Kidney (tissue), 13 donors: ENCODE measurements at regions not wholly inside any gene's neighbourhood (a gene's known extent, or its start where the extent isn't known, plus 50 kb on each side); places are given as distances from the start of the nearest gene placed in this dataset.

ENCODE experiments used
- DNase-seq, 5 donors: peaks; one replicate each; pipeline ENCODE4 v3.0.0-alpha.2; 2013 to 2020
- FAIRE-seq: peaks from 2 replicates; lab custom pipeline; 2012; peaks lifted over from hg19 to GRCh38; lab: Jason Lieb, UNC
- H3K27ac ChIP-seq, 2 donors: one replicate each; pipeline ENCODE4 v1.7.0; 2013; ENCODE audit warnings: low read depth in 2 of 2, low read length in 2 of 2, inconsistent platforms in 1 of 2
- H3K27me3 ChIP-seq: one replicate; pipeline ENCODE4 v1.7.1; 2013; ENCODE audit warnings: low read length, inconsistent platforms; ENCODE audit not compliant: control insufficient read depth, insufficient read depth
- H3K36me3 ChIP-seq, 3 donors: one replicate each; pipeline versions ENCODE4 v1.7.0 to v1.7.1; 2013; ENCODE audit warnings: low read length in 3 of 3, control low read depth in 1 of 3, inconsistent platforms in 1 of 3; ENCODE audit not compliant: insufficient read depth in 3 of 3, control insufficient read depth in 2 of 3
- H3K4me1 ChIP-seq, 3 donors: one replicate each; pipeline versions ENCODE4 v1.7.0 to v1.7.1; 2013; ENCODE audit warnings: low read length in 3 of 3, inconsistent platforms in 1 of 3, low read depth in 1 of 3; ENCODE audit not compliant: control insufficient read depth in 2 of 3, insufficient read depth in 2 of 3
- H3K4me3 ChIP-seq, 3 donors: one replicate each; pipeline versions ENCODE4 v1.7.0 to v1.8.1; 2013; ENCODE audit warnings: low read length in 3 of 3, control low read depth in 1 of 3, inconsistent platforms in 1 of 3
- H3K9ac ChIP-seq, 3 donors: one replicate each; pipeline versions ENCODE4 v1.7.0 to v1.7.1; 2013; ENCODE audit warnings: low read length in 3 of 3, control low read depth in 1 of 3, inconsistent platforms in 1 of 3
- H3K9me3 ChIP-seq, 3 donors: one replicate each; pipeline versions ENCODE4 v1.7.0 to v1.7.1; 2013; ENCODE audit warnings: low read length in 3 of 3, control low read depth in 1 of 3, inconsistent platforms in 1 of 3; ENCODE audit not compliant: control insufficient read depth in 2 of 3, insufficient read depth in 1 of 3
- CTCF ChIP-seq: IDR thresholded peaks from 3 replicates; pipeline ENCODE4 v1.5.1; 2012; ENCODE audit warnings: mild to moderate bottlenecking, moderate library complexity, borderline replicate concordance; ENCODE audit not compliant: insufficient read depth; ENCODE audit errors: extremely low read depth
- intact Hi-C: fragments of 100-400 bp; cut with DNase I; formaldehyde crosslinking; loops from one replicate; pipeline ENCODE4 v1.11.1; 2022
- donor health status: control.
- donor health status: control.
- donor health status: control.
- donor health status: control.
- donor health status: control.
- donor health status: DM: yes; HTN: yes; CAD: no.
- donor health status: Normal renal cell carcinoma (clear cell type).

DNA sequence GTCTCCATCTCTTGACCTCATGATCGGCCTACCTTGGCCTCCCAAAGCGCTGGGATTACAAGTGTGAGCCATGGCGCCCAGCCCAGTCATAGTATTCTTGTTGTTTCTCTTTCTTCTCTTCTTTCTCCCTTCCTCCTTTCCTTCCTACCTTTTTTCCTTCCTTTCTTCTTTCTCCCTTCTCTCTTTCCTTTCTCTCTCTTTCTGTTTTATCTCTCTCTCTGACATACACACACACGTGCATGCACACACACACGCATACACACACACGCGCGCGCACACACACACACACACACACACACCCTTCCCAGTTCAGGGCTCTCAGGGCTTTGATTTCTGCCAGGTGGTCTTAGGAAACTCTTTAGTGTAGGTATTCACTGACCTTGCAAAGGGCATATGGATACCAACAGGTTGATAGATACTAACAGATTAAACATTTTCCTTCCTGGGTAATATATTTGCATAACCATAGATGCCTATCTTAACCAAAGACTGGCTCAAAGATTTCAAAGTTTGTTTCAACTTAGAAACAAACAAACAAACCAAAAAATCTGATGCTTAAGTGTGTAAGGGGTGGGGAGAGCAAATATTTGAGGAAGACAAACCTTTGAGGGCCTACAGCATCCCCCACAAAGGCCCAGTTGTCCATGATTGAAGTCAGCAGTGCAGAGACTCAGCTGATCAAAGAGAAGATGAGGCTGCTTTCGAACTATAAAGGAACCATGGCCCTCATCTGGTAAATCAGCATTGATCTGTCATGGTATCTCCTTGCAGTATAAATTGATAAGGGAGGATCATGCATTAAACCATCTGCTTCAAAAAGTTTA, 288.2 kb upstream of the SEMA6A start:
- DNase-seq (no peak), FAIRE-seq (no peak)
- intact Hi-C loops, result no loop called here

DNA sequence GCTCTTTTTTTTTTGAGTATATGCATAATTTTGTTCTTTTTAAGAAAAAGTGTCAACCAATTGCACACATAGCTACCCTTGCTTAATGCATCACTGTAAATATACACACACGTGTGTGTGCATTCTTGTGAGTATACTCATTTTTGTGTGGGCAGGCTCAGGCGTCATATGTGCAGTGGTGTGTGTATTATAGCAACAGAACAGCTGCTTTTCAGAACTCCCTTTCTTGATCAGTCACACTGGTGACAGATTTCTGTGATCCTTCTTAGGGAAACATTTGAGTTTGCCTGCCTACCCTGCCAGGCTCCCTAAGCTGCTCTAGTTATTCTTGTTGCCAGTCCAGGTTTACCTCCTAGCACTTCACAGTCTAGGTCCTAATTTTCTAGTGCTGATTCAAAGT, 287.0 kb upstream of the SEMA6A start:
- Histone ChIP-seq H3K9ac (no peak overlapping the region), H3K4me3 (no peak overlapping the region), H3K9me3 (no peaks in the 10 kb centered on the region), H3K4me1 (no peaks in the 10 kb centered on the region), H3K27ac (no peak overlapping the region), H3K27me3 (no peaks in the 10 kb centered on the region), H3K36me3 (no peaks in the 10 kb centered on the region)
- FAIRE-seq, result no peak
- DNase-seq, result no peak
- intact Hi-C loops, result no loop called here
- no peak for TF ChIP-seq CTCF

More for the DNA sequence above, 288.2 kb upstream of the SEMA6A start:
- H3K27ac ChIP-seq, result no peak overlapping the region
- H3K4me1 ChIP-seq, result no peaks in the 10 kb centered on the region
- H3K9ac ChIP-seq, result no peak overlapping the region
- no peaks in the 10 kb centered on the region for H3K9me3 ChIP-seq
- no peaks in the 10 kb centered on the region for H3K27me3 ChIP-seq
- no peaks in the 10 kb centered on the region for H3K36me3 ChIP-seq
- H3K4me3 ChIP-seq, result no peak overlapping the region
- no peak for TF ChIP-seq CTCF

DNA sequence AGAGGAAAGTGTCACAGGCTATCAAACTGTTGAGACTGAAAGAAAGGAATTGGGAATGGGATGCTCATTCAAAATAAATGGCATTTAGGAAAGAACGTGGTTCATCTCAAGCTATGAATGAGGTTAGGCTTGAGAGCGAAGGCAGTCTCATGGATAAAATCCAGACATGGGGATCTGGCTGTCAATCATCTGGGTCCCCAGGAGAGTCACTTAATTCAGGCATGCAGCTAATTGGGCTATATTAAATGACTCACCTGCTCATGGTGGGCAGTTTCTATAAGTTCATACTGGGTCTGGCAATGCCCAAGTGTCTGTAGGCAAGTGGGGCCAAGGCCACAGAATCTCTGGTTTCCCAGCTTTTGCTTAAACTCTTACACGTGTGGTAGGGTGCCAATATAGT, 286.5 kb upstream of the SEMA6A start:
- FAIRE-seq (no peak), DNase-seq (no peak)
- no peak overlapping the region for H3K27ac ChIP-seq
- no peak overlapping the region for H3K9ac ChIP-seq
- H3K27me3 ChIP-seq, result no peaks in the 10 kb centered on the region
- intact Hi-C loops, result no loop called here
- H3K36me3 ChIP-seq, result no peaks in the 10 kb centered on the region
- no peaks in the 10 kb centered on the region for H3K9me3 ChIP-seq
- no peak for TF ChIP-seq CTCF
- no peaks in the 10 kb centered on the region for H3K4me1 ChIP-seq
- H3K4me3 ChIP-seq, result no peak overlapping the region
